Caco-2 (cell line): ENCODE measurements at regions not wholly inside any gene's neighbourhood (a gene's known extent, or its start where the extent isn't known, plus 50 kb on each side); places are given as distances from the start of the nearest gene placed in this dataset.

Experiments used
- BruUV-seq: library from RNA; stranded (reverse); fragments of 400-500 nt; replicated peaks from 2 replicates; lab custom pipeline; 2021; lab: Mats Ljungman, UMichigan
- CTCF ChIA-PET: fragments of 300-600 bp; sonication (Branson Sonifier 250); formaldehyde crosslinking; loops from one replicate; lab custom pipeline; 2022; ENCODE audit warnings: antibody characterized with exemption; lab: Charles Lee
- POLR2A ChIA-PET: fragments of 300-600 bp; sonication (Branson Sonifier 250); formaldehyde crosslinking; loops from one replicate; lab custom pipeline; 2022; ENCODE audit warnings: antibody characterized with exemption; lab: Charles Lee
- DNase-seq, 2 experiments: peaks; one replicate each; pipeline versions ENCODE4 v3.0.0 to v3.0.0-alpha.2; 2020 to 2022
- H3K27me3 ChIP-seq: replicated peaks from 2 replicates; pipeline ENCODE4 v1.6.0; 2011; ENCODE audit warnings: low read length; ENCODE audit not compliant: control insufficient read depth, insufficient read depth
- H3K36me3 ChIP-seq: 2 replicates; pipeline ENCODE4 v1.5.1; 2011; ENCODE audit warnings: low read length; ENCODE audit not compliant: control insufficient read depth, insufficient read depth
- H3K4me1 ChIP-seq: fragments of 250-450 bp; sonication (Bioruptor Pico); 2 replicates; pipeline ENCODE4 v1.5.1; 2020; ENCODE audit warnings: mild to moderate bottlenecking
- H3K4me3 ChIP-seq: 2 replicates; pipeline ENCODE4 v1.5.1; 2011; ENCODE audit warnings: low read depth, mild to moderate bottlenecking, control low read depth, low read length
- H3K9me3 ChIP-seq: fragments of 250-450 bp; sonication (Bioruptor Pico); 2 replicates; pipeline ENCODE4 v1.5.1; 2020; ENCODE audit warnings: mild to moderate bottlenecking, moderate library complexity
- H3K27ac Mint-ChIP-seq: one replicate; pipeline ENCODE4 v1.8.0; 2022; ENCODE audit warnings: mixed read lengths; ENCODE audit not compliant: unreplicated experiment
- H3K27me3 Mint-ChIP-seq: one replicate; pipeline ENCODE4 v1.8.0; 2022; ENCODE audit warnings: mixed read lengths; ENCODE audit not compliant: insufficient read depth, unreplicated experiment
- H3K36me3 Mint-ChIP-seq: one replicate; pipeline ENCODE4 v1.8.0; 2022; ENCODE audit warnings: mild to moderate bottlenecking, mixed read lengths; ENCODE audit not compliant: insufficient read depth, unreplicated experiment
- H3K4me1 Mint-ChIP-seq: one replicate; pipeline ENCODE4 v1.8.0; 2022; ENCODE audit warnings: low read depth, mixed read lengths; ENCODE audit not compliant: unreplicated experiment
- H3K4me3 Mint-ChIP-seq: one replicate; pipeline ENCODE4 v1.8.0; 2022; ENCODE audit warnings: mild to moderate bottlenecking, moderate library complexity, mixed read lengths; ENCODE audit not compliant: unreplicated experiment
- H3K9me3 Mint-ChIP-seq: one replicate; pipeline ENCODE4 v1.8.0; 2022; ENCODE audit warnings: mixed read lengths; ENCODE audit not compliant: unreplicated experiment
- CTCF ChIP-seq, 2 experiments: fragments of 200-600 bp in 1 of 2; IDR thresholded peaks; 1 replicate in 1 of 2; 2 replicates in 1 of 2; pipeline versions ENCODE4 v1.5.1 to v1.8.0; 2011 to 2022; ENCODE audit warnings: antibody characterized with exemption in 1 of 2, control low read depth in 1 of 2, inconsistent platforms in 1 of 2, low read depth in 1 of 2, low read length in 1 of 2, mild to moderate bottlenecking in 1 of 2, moderate library complexity in 1 of 2; ENCODE audit not compliant: insufficient read depth in 1 of 2, severe bottlenecking in 1 of 2, unreplicated experiment in 1 of 2
- intact Hi-C: fragments of 100-400 bp; cut with micrococcal nuclease; formaldehyde crosslinking; loops from one replicate; pipeline ENCODE4 v1.10.0; 2022; ENCODE audit not compliant: unreplicated experiment

- Mint-ChIP-seq H3K4me3 (no peak overlapping the region), H3K36me3 (no peaks in the 10 kb centered on the region), H3K4me1 (no peaks in the 10 kb centered on the region), H3K27me3 (no peaks in the 10 kb centered on the region), H3K9me3 (no peaks in the 10 kb centered on the region), H3K27ac (no peak overlapping the region)
- CTCF ChIA-PET: no interaction called here
- DNase-seq: no peak
- BruUV-seq: no TSS peak
- no peak for TF ChIP-seq CTCF (IDR thresholded peaks at IDR 0.05; ENCODE audit: insufficient read depth in 1 of 2, low read depth in 1 of 2, low read length in 1 of 2, severe bottlenecking in 1 of 2, unreplicated experiment in 1 of 2)
- no peaks in the 10 kb centered on the region for H3K27me3 ChIP-seq
- no peaks in the 10 kb centered on the region for H3K4me1 ChIP-seq
- no peak overlapping the region for H3K4me3 ChIP-seq
- intact Hi-C loops: no loop called here
- POLR2A ChIA-PET: no interaction called here
- H3K36me3 ChIP-seq: no peaks in the 10 kb centered on the region
- H3K9me3 ChIP-seq: no peaks in the 10 kb centered on the region
Observed at GRCh38 chr12:76266797-76267196, 81.4 kb downstream of the BBS10 start.

GRCh38 chr12:76265424-76266180 is 82.6 kb downstream of the BBS10 start:
- Mint-ChIP-seq H3K4me3 (no peak overlapping the region), H3K36me3 (no peaks in the 10 kb centered on the region), H3K9me3 (no peaks in the 10 kb centered on the region), H3K27ac (no peak overlapping the region), H3K4me1 (no peaks in the 10 kb centered on the region), H3K27me3 (no peaks in the 10 kb centered on the region)
- BruUV-seq: no TSS peak
- no peak for DNase-seq
- no peak overlapping the region for H3K4me3 ChIP-seq
- no peaks in the 10 kb centered on the region for H3K9me3 ChIP-seq
- ChIA-PET CTCF (no interaction called here), POLR2A (no interaction called here)
- H3K4me1 ChIP-seq: no peaks in the 10 kb centered on the region
- no peaks in the 10 kb centered on the region for H3K27me3 ChIP-seq
- TF ChIP-seq CTCF (IDR thresholded peaks at IDR 0.05; ENCODE audit: insufficient read depth in 1 of 2, low read depth in 1 of 2, low read length in 1 of 2, severe bottlenecking in 1 of 2, unreplicated experiment in 1 of 2): no peak
- intact Hi-C loops: no loop called here
- no peaks in the 10 kb centered on the region for H3K36me3 ChIP-seq

GRCh38 chr12:76264611-76265012 is 83.6 kb downstream of the BBS10 start:
- Mint-ChIP-seq H3K36me3 (no peaks in the 10 kb centered on the region), H3K4me3 (no peak overlapping the region), H3K9me3 (no peaks in the 10 kb centered on the region), H3K27ac (no peak overlapping the region), H3K27me3 (no peaks in the 10 kb centered on the region), H3K4me1 (peaks cover 6% of the 10 kb centered on the region)
- POLR2A ChIA-PET: no interaction called here
- Histone ChIP-seq H3K36me3 (no peaks in the 10 kb centered on the region), H3K4me1 (no peaks in the 10 kb centered on the region), H3K4me3 (no peak overlapping the region), H3K9me3 (no peaks in the 10 kb centered on the region), H3K27me3 (no peaks in the 10 kb centered on the region)
- no peak for TF ChIP-seq CTCF (IDR thresholded peaks at IDR 0.05; ENCODE audit: insufficient read depth in 1 of 2, low read depth in 1 of 2, low read length in 1 of 2, severe bottlenecking in 1 of 2, unreplicated experiment in 1 of 2)
- no TSS peak for BruUV-seq
- DNase-seq: no peak
- intact Hi-C loops: no loop called here
- CTCF ChIA-PET: no interaction called here
